ENCODE measurements at regions not wholly inside any gene's neighbourhood (a gene's known extent, or its start where the extent isn't known, plus 50 kb on each side); places are given as distances from the start of the nearest gene placed in this dataset.

DNA sequence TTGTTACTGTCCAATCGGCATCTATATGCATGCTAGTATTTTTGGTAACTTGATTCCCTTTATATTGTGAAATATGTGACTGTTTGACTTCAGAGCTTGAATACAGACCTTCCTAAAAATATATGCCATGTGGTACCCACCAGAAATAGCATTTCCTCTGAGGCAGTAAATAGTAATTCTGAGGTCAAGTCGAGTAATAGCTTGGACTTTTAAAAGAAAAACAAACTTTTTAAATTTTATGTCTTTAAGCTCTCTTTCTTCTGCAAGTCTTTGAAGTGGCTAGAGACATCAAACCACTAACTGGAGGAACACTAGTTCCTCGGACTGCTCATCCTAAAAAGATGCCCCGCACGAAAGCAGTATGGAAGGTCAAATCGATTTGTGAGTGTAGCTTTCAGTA lies 396.8 kb upstream of the SLC14A2 start:
- POLR2A ChIA-PET: no interaction called here

More for the DNA sequence above, 396.8 kb upstream of the SLC14A2 start:
- DNase-seq: no peak
- 71% methylated on average over 6 of the region's 6 CpGs for WGBS (ENCODE audit: low lambda C conversion rate)
- Histone ChIP-seq H3K4me3 (ENCODE audit: low read depth in 2 of 2, low read length in 1 of 2) (no peak overlapping the region), H2AFZ (ENCODE audit: low read depth) (no peak overlapping the region), H3K9me3 (no peaks in the 10 kb centered on the region), H3F3A (replicated peaks; ENCODE audit: insufficient read depth) (no peaks in the 10 kb centered on the region), H3K27me3 (ENCODE audit: insufficient read depth) (no peaks in the 10 kb centered on the region), H3K4me1 (ENCODE audit: control insufficient read depth in 1 of 2, insufficient read depth in 2 of 2, low read depth in 1 of 2, low read length in 1 of 2) (no peaks in the 10 kb centered on the region), H4K20me1 (ENCODE audit: insufficient read depth) (no peaks in the 10 kb centered on the region), H3K9me2 (no peaks in the 10 kb centered on the region), H3K27ac (ENCODE audit: low read depth in 2 of 2, low read length in 1 of 2) (no peak overlapping the region), H3K9ac (no peak overlapping the region), H3K4me2 (no peak overlapping the region), H3K79me2 (ENCODE audit: insufficient read depth) (no peaks in the 10 kb centered on the region), H3K36me3 (replicated peaks in 1 of 2; ENCODE audit: control insufficient read depth in 1 of 2, insufficient read depth in 2 of 2, low read length in 1 of 2) (no peaks in the 10 kb centered on the region)
- TF ChIP-seq, protein P1, sequence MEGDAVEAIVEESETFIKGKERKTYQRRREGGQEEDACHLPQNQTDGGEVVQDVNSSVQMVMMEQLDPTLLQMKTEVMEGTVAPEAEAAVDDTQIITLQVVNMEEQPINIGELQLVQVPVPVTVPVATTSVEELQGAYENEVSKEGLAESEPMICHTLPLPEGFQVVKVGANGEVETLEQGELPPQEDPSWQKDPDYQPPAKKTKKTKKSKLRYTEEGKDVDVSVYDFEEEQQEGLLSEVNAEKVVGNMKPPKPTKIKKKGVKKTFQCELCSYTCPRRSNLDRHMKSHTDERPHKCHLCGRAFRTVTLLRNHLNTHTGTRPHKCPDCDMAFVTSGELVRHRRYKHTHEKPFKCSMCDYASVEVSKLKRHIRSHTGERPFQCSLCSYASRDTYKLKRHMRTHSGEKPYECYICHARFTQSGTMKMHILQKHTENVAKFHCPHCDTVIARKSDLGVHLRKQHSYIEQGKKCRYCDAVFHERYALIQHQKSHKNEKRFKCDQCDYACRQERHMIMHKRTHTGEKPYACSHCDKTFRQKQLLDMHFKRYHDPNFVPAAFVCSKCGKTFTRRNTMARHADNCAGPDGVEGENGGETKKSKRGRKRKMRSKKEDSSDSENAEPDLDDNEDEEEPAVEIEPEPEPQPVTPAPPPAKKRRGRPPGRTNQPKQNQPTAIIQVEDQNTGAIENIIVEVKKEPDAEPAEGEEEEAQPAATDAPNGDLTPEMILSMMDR (IDR thresholded peaks at IDR 0.05): no peak
- no peak for TF ChIP-seq TEAD4 (IDR thresholded peaks at IDR 0.05; ENCODE audit: borderline replicate concordance, insufficient read depth)
- TF ChIP-seq FOSL2 (IDR thresholded peaks at IDR 0.05; ENCODE audit: borderline replicate concordance, low read depth): no peak
- TF ChIP-seq, protein P2, sequence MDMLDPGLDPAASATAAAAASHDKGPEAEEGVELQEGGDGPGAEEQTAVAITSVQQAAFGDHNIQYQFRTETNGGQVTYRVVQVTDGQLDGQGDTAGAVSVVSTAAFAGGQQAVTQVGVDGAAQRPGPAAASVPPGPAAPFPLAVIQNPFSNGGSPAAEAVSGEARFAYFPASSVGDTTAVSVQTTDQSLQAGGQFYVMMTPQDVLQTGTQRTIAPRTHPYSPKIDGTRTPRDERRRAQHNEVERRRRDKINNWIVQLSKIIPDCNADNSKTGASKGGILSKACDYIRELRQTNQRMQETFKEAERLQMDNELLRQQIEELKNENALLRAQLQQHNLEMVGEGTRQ (IDR thresholded peaks at IDR 0.05; ENCODE audit: borderline replicate concordance, low read depth, low read length): no peak
- TF ChIP-seq, protein P3, sequence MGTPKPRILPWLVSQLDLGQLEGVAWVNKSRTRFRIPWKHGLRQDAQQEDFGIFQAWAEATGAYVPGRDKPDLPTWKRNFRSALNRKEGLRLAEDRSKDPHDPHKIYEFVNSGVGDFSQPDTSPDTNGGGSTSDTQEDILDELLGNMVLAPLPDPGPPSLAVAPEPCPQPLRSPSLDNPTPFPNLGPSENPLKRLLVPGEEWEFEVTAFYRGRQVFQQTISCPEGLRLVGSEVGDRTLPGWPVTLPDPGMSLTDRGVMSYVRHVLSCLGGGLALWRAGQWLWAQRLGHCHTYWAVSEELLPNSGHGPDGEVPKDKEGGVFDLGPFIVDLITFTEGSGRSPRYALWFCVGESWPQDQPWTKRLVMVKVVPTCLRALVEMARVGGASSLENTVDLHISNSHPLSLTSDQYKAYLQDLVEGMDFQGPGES (IDR thresholded peaks at IDR 0.05; ENCODE audit: low read depth, low read length): no peak
- no peak for TF ChIP-seq JUND (IDR thresholded peaks at IDR 0.05)
- no peak for TF ChIP-seq RAD21 (IDR thresholded peaks at IDR 0.05; ENCODE audit: low read length)
- TF ChIP-seq, protein P4, sequence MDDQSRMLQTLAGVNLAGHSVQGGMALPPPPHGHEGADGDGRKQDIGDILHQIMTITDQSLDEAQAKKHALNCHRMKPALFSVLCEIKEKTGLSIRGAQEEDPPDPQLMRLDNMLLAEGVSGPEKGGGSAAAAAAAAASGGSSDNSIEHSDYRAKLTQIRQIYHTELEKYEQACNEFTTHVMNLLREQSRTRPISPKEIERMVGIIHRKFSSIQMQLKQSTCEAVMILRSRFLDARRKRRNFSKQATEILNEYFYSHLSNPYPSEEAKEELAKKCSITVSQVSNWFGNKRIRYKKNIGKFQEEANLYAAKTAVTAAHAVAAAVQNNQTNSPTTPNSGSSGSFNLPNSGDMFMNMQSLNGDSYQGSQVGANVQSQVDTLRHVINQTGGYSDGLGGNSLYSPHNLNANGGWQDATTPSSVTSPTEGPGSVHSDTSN (IDR thresholded peaks at IDR 0.05): no peak
- TF ChIP-seq, protein P5, sequence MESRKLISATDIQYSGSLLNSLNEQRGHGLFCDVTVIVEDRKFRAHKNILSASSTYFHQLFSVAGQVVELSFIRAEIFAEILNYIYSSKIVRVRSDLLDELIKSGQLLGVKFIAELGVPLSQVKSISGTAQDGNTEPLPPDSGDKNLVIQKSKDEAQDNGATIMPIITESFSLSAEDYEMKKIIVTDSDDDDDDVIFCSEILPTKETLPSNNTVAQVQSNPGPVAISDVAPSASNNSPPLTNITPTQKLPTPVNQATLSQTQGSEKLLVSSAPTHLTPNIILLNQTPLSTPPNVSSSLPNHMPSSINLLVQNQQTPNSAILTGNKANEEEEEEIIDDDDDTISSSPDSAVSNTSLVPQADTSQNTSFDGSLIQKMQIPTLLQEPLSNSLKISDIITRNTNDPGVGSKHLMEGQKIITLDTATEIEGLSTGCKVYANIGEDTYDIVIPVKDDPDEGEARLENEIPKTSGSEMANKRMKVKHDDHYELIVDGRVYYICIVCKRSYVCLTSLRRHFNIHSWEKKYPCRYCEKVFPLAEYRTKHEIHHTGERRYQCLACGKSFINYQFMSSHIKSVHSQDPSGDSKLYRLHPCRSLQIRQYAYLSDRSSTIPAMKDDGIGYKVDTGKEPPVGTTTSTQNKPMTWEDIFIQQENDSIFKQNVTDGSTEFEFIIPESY (IDR thresholded peaks at IDR 0.05; ENCODE audit: borderline replicate concordance, low read depth): no peak
- no peak for TF ChIP-seq RXRA (IDR thresholded peaks at IDR 0.05; ENCODE audit: borderline replicate concordance, low read depth)
- no peak for TF ChIP-seq MXI1 (IDR thresholded peaks at IDR 0.05; ENCODE audit: low read depth, low read length)
- CTCF ChIA-PET: interaction anchor here (0.9 kb wide), 1 partner anchor 125 kb away, joined by 3 read pairs; no protein-coding TSS in a partner anchor

All from SK-N-SH (cell line).